SK-N-SH treated with all-trans-retinoic acid at 6 μM for 48 hours (cell line): ENCODE measurements at regions not wholly inside any gene's neighbourhood (a gene's known extent, or its start where the extent isn't known, plus 50 kb on each side); places are given as distances from the start of the nearest gene placed in this dataset.

Experiments used
- ATAC-seq: fragments of 200-7000 bp; cut with Tn5 transposase; 3 replicates; pipeline ENCODE4 v1.9.1; 2020; ENCODE audit warnings: mild to moderate bottlenecking, moderate library complexity
- ARNTL ChIP-seq: fragments of 450-650 bp; formaldehyde crosslinking; IDR thresholded peaks from 2 replicates; pipeline ENCODE4 v1.5.0; 2020; ENCODE audit warnings: low read depth, mild to moderate bottlenecking, moderate library complexity, borderline replicate concordance
- BACH2 ChIP-seq: fragments of 250-450 bp; sonication (Bioruptor Pico); IDR thresholded peaks from 2 replicates; pipeline ENCODE4 v1.9.0; 2021; ENCODE audit warnings: mild to moderate bottlenecking, borderline replicate concordance
- CSDC2 ChIP-seq: fragments of 250-450 bp; sonication (Bioruptor Pico); IDR thresholded peaks from 2 replicates; pipeline ENCODE4 v1.5.0; 2020; ENCODE audit warnings: mild to moderate bottlenecking, moderate library complexity
- ESRRG ChIP-seq: fragments of 250-450 bp; sonication (Bioruptor Pico); IDR thresholded peaks from 2 replicates; pipeline ENCODE4 v1.6.1; 2021; ENCODE audit warnings: mild to moderate bottlenecking
- GLIS3 ChIP-seq: fragments of 250-450 bp; sonication (Bioruptor Pico); IDR thresholded peaks from 2 replicates; pipeline ENCODE4 v1.5.0; 2020; ENCODE audit warnings: mild to moderate bottlenecking, moderate library complexity
- ISL1 ChIP-seq: fragments of 250-450 bp; sonication (Bioruptor Pico); IDR thresholded peaks from 2 replicates; pipeline ENCODE4 v2.1.2; 2022; ENCODE audit warnings: mild to moderate bottlenecking, moderate library complexity
- OSR1 ChIP-seq: fragments of 250-450 bp; sonication (Bioruptor Pico); IDR thresholded peaks from 2 replicates; pipeline ENCODE4 v1.8.0; 2022; ENCODE audit warnings: moderate library complexity, mild to moderate bottlenecking, inconsistent platforms
- PPARA ChIP-seq: fragments of 250-450 bp; sonication (Bioruptor Pico); IDR thresholded peaks from 2 replicates; pipeline ENCODE4 v1.5.0; 2020; ENCODE audit warnings: mild to moderate bottlenecking, borderline replicate concordance
- RARB ChIP-seq: fragments of 250-450 bp; sonication (Bioruptor Pico); IDR thresholded peaks from 2 replicates; pipeline ENCODE4 v1.8.0; 2021; ENCODE audit warnings: mild to moderate bottlenecking, moderate library complexity
- SNAI2 ChIP-seq: fragments of 250-450 bp; sonication (Bioruptor Pico); IDR thresholded peaks from 2 replicates; pipeline ENCODE4 v1.5.0; 2020; ENCODE audit warnings: mild to moderate bottlenecking, moderate library complexity
- TOX ChIP-seq: fragments of 250-450 bp; sonication (Bioruptor Pico); IDR thresholded peaks from 2 replicates; pipeline ENCODE4 v1.8.0; 2021; ENCODE audit warnings: mild to moderate bottlenecking, moderate library complexity, borderline replicate concordance
- ZFP3 ChIP-seq: fragments of 250-450 bp; sonication (Bioruptor Pico); IDR thresholded peaks from 2 replicates; pipeline ENCODE4 v1.5.0; 2020; ENCODE audit warnings: mild to moderate bottlenecking, moderate library complexity
- ZFP30 ChIP-seq: fragments of 450-650 bp; formaldehyde crosslinking; IDR thresholded peaks from 2 replicates; pipeline ENCODE4 v1.5.0; 2022; ENCODE audit warnings: mild to moderate bottlenecking, moderate library complexity
- ZNF565 ChIP-seq: fragments of 450-650 bp; formaldehyde crosslinking; conservative IDR thresholded peaks from 2 replicates; pipeline ENCODE4 v1.5.0; 2020; ENCODE audit warnings: low read depth, mild to moderate bottlenecking, moderate library complexity
- ZNF70 ChIP-seq: fragments of 450-650 bp; formaldehyde crosslinking; IDR thresholded peaks from 2 replicates; pipeline ENCODE4 v1.5.0; 2020; ENCODE audit warnings: mild to moderate bottlenecking, moderate library complexity
- TF ChIP-seq, protein P1 (sequence below): fragments of 250-450 bp; sonication (Bioruptor Pico); IDR thresholded peaks from 2 replicates; pipeline ENCODE4 v1.5.1; 2021; ENCODE audit warnings: mild to moderate bottlenecking, moderate library complexity
- TF ChIP-seq, protein P2 (sequence below): fragments of 250-450 bp; sonication (Bioruptor Pico); IDR thresholded peaks from 2 replicates; pipeline ENCODE4 v1.5.0; 2020; ENCODE audit warnings: mild to moderate bottlenecking, moderate library complexity
- TF ChIP-seq, protein P3 (sequence below): fragments of 250-450 bp; sonication (Bioruptor Pico); IDR thresholded peaks from 2 replicates; pipeline ENCODE4 v1.8.0; 2020; ENCODE audit warnings: mild to moderate bottlenecking, moderate library complexity, borderline replicate concordance

DNA sequence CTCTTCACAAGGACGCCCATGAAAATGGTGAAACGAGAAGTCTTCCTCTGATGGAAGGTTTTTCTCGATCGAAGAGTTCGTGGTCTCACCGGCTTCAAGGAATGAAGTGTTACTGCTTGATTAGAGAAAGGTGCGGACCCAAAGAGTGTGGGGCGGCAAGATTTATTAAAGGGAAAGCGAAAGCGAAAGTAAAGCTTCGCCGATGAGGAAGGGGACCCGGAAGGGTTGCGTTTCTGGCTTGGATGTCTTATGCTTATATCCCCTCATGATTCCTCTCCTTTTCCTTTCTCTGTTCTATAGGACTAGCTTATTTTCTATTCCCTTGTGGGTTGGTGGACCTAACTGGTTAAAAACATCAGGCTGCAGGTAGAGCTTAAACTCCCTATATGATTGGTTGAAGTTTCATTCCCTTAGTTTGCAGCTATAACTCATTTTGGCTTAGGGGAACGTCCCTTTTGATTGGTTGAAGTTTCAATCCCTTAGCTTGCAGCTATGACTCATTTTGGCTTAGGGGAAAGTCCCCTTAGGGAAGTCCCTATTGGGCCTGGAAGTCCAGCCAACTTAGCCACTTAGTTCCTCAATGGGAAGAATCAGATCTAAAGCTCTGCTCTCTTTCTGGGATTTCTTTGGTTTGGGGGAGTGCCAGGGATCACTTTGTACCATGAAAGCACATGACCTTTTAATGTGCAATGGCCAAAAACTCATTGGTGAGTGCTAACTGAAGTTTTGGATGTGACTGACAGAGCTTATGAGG lies 1025.0 kb upstream of the PCDH10 start:
- no peak for TF ChIP-seq RARB
- TF ChIP-seq GLIS3 (CRISPR knock-in tag): no peak
- no peak for TF ChIP-seq ZFP30 (CRISPR knock-in tag)
- no peak for TF ChIP-seq TOX (CRISPR knock-in tag)
- TF ChIP-seq ESRRG: no peak
- TF ChIP-seq, protein P1, sequence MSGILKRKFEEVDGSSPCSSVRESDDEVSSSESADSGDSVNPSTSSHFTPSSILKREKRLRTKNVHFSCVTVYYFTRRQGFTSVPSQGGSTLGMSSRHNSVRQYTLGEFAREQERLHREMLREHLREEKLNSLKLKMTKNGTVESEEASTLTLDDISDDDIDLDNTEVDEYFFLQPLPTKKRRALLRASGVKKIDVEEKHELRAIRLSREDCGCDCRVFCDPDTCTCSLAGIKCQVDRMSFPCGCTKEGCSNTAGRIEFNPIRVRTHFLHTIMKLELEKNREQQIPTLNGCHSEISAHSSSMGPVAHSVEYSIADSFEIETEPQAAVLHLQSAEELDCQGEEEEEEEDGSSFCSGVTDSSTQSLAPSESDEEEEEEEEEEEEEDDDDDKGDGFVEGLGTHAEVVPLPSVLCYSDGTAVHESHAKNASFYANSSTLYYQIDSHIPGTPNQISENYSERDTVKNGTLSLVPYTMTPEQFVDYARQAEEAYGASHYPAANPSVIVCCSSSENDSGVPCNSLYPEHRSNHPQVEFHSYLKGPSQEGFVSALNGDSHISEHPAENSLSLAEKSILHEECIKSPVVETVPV: no peak
- no peak for TF ChIP-seq SNAI2 (CRISPR knock-in tag)
- no peak for TF ChIP-seq CSDC2 (CRISPR knock-in tag)
- no peak for TF ChIP-seq BACH2 (CRISPR knock-in tag)
- TF ChIP-seq ISL1 (CRISPR knock-in tag): no peak
- TF ChIP-seq, protein P2, sequence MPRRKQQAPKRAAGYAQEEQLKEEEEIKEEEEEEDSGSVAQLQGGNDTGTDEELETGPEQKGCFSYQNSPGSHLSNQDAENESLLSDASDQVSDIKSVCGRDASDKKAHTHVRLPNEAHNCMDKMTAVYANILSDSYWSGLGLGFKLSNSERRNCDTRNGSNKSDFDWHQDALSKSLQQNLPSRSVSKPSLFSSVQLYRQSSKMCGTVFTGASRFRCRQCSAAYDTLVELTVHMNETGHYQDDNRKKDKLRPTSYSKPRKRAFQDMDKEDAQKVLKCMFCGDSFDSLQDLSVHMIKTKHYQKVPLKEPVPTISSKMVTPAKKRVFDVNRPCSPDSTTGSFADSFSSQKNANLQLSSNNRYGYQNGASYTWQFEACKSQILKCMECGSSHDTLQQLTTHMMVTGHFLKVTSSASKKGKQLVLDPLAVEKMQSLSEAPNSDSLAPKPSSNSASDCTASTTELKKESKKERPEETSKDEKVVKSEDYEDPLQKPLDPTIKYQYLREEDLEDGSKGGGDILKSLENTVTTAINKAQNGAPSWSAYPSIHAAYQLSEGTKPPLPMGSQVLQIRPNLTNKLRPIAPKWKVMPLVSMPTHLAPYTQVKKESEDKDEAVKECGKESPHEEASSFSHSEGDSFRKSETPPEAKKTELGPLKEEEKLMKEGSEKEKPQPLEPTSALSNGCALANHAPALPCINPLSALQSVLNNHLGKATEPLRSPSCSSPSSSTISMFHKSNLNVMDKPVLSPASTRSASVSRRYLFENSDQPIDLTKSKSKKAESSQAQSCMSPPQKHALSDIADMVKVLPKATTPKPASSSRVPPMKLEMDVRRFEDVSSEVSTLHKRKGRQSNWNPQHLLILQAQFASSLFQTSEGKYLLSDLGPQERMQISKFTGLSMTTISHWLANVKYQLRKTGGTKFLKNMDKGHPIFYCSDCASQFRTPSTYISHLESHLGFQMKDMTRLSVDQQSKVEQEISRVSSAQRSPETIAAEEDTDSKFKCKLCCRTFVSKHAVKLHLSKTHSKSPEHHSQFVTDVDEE (CRISPR knock-in tag): no peak
- TF ChIP-seq ARNTL (CRISPR knock-in tag): no peak
- TF ChIP-seq ZFP3 (CRISPR knock-in tag): no peak
- TF ChIP-seq, protein P3, sequence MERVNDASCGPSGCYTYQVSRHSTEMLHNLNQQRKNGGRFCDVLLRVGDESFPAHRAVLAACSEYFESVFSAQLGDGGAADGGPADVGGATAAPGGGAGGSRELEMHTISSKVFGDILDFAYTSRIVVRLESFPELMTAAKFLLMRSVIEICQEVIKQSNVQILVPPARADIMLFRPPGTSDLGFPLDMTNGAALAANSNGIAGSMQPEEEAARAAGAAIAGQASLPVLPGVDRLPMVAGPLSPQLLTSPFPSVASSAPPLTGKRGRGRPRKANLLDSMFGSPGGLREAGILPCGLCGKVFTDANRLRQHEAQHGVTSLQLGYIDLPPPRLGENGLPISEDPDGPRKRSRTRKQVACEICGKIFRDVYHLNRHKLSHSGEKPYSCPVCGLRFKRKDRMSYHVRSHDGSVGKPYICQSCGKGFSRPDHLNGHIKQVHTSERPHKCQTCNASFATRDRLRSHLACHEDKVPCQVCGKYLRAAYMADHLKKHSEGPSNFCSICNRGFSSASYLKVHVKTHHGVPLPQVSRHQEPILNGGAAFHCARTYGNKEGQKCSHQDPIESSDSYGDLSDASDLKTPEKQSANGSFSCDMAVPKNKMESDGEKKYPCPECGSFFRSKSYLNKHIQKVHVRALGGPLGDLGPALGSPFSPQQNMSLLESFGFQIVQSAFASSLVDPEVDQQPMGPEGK (CRISPR knock-in tag): no peak
- ATAC-seq: no peak

DNA sequence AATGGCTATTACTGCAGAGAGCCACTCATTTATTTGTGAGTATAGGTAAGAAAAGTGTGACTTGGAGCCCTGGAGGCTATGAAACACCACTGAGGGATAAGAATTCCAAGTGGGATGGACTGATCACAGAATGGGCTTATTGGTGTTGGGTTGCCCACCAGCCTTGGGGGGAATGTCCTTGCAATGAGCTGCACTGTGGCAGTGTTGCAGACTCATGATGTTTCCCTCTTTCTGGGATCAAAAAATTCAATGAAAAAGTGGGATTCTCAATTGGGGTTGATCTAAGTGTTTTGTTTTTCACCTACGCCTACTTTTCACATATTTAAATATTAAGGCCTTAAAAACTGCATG lies 1024.5 kb upstream of the PCDH10 start:
- TF ChIP-seq OSR1 (CRISPR knock-in tag): no peak
- no peak for TF ChIP-seq GLIS3 (CRISPR knock-in tag)
- TF ChIP-seq ZNF565 (CRISPR knock-in tag): no peak
- TF ChIP-seq PPARA (CRISPR knock-in tag): no peak
- TF ChIP-seq ARNTL (CRISPR knock-in tag): no peak
- TF ChIP-seq ZNF70 (CRISPR knock-in tag): no peak
- TF ChIP-seq, protein P2 (CRISPR knock-in tag): no peak
- TF ChIP-seq, protein P1: no peak
- TF ChIP-seq SNAI2 (CRISPR knock-in tag): no peak
- TF ChIP-seq ZFP3 (CRISPR knock-in tag): no peak
- no peak for ATAC-seq

DNA sequence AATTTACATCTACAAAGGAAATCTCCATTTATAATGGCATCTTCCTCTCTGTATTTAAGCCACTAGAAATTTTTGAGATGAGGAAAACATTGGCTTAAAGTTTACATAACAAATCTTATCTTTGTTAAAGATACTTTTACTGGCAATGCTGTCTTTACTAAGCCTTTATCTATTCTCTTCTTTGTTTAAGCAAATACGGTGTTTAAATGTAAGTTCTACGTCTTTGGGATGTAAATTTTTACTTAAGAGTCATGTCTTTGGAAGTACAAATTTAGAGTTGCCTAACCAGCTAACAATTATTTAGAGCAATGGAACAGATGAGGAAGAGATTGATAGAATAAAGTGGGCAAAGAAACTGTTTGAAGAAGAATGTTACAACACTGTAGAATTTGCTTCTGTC lies 1024.0 kb upstream of the PCDH10 start:
- no peak for ATAC-seq
- TF ChIP-seq, protein P2 (CRISPR knock-in tag): no peak
- TF ChIP-seq ISL1 (CRISPR knock-in tag): no peak
